SHP77 treated with DMSO at 0.1 percent for 48 hours (cell line): ENCODE measurements at regions not wholly inside any gene's neighbourhood (a gene's known extent, or its start where the extent isn't known, plus 50 kb on each side); places are given as distances from the start of the nearest gene placed in this dataset.
A peak's percentile ranks its signal among the peaks of the same experiment; 100 is the strongest.

ENCODE experiments used
- DNase-seq: peaks from one replicate; lab custom pipeline; 2025; lab: John Stamatoyannopoulos, UW

- DNase-seq = no peak
These were observed 1437.2 kb downstream of the TBC1D22A start for GRCh38 chr22:48199667-48200066.

GRCh38 chr22:48198489-48199459 is 1436.3 kb downstream of the TBC1D22A start:
- DNase-seq = no peak

DNA sequence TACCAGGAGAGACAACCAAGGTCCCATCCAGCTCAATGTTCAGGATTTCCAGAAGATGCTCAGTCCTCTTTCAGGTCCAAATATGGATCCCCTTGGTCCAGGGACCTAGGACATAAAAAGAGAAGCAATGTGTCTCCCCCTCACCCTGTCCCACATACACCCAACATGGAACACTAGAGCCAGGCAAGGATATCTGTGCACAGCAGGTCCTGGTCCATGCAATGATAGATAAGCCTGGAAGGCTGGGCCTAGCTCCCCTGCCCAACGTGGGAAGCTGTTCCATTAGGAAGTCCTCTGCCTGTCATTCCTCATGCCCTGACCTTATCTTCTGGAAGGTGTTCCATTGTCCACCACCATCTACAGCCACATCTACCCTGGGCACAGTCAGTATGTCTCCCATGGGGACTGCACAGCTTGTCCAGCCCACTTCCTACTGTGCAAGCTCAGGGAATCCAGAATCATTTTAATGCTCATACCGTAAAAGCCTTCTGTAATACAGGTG is 1434.8 kb downstream of the TBC1D22A start:
- DNase-seq = no peak

DNA sequence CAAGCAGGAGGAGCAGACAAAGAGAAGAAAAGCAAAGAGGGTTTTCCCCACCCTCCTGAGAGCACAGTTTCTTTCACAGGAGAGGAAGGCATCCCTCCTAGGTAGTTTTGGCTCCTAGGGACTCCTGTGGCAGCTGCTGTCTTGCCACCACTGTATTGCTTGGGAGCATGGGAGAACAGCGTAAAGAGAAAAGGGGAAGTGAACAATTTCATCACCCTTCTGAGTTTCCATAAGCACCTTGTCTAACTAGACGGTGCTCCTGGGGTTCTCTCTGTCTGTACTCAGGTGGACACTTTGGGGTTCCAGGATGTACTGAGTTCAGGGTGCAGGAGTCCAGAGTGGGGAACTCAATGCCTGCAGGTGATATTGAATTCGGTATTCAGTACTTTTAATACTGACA is 1430.5 kb downstream of the TBC1D22A start:
- no peak for DNase-seq

DNA sequence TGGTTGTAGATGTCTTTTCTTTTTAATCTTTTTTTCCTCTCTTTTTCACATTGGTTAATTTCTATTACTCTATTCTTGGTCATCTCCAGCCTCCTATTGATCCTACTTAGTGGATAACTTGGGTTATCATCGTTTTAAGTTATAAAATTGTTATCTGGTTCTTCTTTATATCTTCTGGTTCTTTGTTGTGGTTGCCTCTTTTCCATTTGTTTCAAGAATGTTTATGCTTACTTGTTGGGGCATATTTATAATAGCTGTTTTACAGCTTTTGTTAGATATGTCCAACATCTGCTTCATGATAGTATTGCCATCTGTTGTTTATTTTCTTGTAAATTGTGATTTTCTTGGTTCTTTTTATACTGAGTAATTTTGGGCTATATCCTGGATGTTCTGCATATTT is 1429.6 kb downstream of the TBC1D22A start:
- no peak for DNase-seq

DNA sequence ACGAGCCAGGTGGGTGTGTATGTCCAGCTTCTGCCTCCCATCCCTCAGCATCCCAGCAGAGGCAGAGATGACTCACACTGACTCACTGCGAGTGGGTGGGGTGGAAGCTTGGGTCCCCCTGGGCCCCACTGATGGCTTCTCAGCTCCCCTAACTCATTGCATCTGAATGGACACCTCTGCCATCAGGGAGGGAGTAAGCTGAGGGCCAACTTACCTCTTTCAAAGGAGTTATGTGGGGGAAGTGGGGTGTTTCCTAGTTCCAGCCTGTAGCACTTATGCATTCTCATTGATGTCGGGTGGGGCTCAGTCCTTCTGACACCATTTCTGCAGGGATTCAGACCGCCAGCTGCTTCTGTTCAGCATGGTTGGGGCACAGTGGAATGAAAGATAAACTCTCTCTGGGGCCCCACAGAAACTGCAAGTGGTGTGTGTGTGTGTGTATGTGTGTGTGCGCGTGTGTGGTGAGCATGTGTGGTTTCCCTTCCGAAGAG is 1425.8 kb downstream of the TBC1D22A start:
- no peak for DNase-seq

DNA sequence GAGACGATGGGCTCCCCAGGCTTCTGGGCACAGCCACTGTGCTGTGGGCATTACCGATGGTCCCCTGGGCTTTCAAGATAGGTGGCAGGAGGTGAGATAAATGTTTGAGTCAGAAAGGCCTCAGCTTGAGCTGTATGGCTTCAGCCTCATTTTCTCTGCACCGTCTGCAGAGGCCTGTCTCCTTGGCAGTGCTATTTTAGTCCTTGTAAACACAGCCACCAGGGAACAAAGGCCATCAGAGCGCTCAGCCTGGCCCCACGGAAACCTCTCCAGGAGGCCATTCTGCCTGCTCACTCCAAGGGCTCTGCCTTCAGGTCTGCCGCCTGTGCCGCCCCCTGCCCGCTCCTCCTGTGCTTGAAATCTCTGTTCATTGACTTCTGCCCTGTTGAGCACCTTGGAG is 1424.9 kb downstream of the TBC1D22A start:
- peak; percentile 12 for DNase-seq

GRCh38 chr22:48186146-48186790 is 1423.8 kb downstream of the TBC1D22A start:
- no peak for DNase-seq

GRCh38 chr22:48185071-48186055 is 1422.9 kb downstream of the TBC1D22A start:
- DNase-seq = no peak

- DNase-seq = no peak
These were observed 1420.7 kb downstream of the TBC1D22A start for GRCh38 chr22:48182846-48183805.

DNA sequence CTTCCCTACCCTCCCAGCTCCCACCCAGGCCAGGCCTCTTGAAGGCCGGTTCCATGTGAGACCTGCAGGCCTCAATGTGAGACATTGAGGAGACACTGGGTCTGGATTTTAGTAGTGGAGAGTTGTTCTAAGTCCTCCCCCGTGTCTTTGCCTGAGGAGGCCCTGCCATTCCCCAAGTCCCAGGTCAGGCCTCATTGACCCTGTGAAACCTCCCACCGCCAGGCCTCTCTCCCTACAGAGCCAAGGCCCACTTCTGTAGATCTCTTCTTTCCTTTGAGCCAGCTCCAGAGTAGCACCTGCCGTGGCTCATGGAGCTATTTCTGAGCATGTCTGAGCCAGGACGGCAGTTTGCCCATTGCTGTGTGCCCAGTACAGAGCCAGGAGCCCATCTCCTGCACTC is 1419.6 kb downstream of the TBC1D22A start:
- DNase-seq = no peak

DNA sequence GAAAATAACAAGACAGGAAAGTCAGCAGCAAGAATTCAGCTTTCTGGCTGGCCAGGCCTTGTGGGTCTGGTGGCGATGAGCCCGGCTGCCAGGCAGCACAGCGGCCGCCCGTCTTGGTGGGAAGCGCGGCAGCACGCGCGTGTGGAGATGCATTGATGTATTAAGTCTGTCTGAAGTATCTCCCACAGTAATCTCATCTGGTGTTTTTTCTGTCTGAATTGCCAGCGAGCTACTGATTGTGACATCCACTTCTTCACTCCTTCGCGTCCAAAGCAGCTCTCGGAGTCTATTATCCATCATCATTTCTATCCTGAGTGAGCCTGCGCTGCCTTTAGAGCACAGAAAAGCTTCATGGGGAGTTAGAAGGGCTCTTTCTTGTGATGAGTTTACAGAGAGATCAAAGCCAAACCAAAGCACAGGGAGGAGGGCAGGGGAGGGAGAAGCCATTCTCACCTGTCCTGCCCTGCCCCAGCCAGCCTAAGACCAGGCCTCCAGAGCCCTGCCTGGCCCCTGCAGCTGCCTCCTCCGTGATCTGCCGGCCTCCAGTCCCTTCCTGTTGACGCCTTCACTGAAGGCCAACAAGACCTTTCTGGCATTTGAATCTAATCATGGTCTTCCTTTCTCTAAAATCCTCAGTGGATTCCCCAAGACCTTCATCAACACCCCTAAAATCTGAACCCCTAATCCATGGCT is 1419.0 kb downstream of the TBC1D22A start:
- no peak for DNase-seq

- DNase-seq = no peak
These were observed 1418.2 kb downstream of the TBC1D22A start for GRCh38 chr22:48180631-48181030.

- DNase-seq = no peak
These were observed 1417.4 kb downstream of the TBC1D22A start for GRCh38 chr22:48179571-48180546.

GRCh38 chr22:48178536-48178935 is 1416.1 kb downstream of the TBC1D22A start:
- DNase-seq = no peak

DNA sequence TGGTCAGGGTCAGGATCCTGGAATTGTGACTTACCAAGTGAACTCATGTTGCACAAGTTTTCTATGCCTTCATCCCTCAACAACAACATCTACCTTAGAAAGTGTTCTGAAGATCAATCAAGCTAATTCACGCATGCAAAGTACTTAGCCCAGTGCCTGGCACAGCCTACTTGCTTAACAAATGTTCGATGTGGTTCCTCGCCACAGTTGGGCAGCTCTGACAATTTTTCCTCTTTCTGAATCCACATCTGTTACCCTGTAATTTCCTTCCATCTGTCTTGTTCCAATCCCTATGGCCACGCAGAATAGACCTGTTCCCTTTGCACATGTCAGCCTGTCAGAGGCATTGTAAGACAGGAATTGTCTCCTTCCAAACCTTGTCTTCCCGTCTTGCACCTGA is 1415.2 kb downstream of the TBC1D22A start:
- DNase-seq = no peak

DNA sequence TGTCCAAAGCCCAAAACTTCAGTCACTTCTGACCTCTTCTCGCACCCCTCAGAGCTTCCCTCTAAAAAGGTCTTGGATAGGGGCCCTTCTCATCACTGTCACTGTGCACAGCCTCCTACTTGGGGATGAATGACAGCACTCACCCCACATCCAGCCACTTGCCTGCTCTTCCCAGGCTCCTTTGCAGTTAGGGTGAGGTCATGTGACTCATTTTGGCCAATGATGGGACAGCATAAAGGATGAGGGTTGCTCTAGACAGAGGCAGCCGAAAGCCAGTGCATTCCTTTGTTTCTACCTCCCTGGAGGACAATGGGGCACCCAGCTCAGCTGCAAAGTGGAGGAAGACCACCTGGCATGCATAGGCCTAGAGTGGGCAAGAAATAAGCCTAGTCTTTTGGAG is 1413.3 kb downstream of the TBC1D22A start:
- DNase-seq = no peak

GRCh38 chr22:48173773-48174160 is 1411.3 kb downstream of the TBC1D22A start:
- no peak for DNase-seq
